Ectodermal cell (in vitro differentiated cells): ENCODE measurements at regions not wholly inside any gene's neighbourhood (a gene's known extent, or its start where the extent isn't known, plus 50 kb on each side); places are given as distances from the start of the nearest gene placed in this dataset.

ENCODE experiments used
- H3K27ac ChIP-seq: 2 replicates; pipeline ENCODE4 v1.7.0; 2013; ENCODE audit warnings: mild to moderate bottlenecking, low read depth, low read length; ENCODE audit not compliant: insufficient read depth, poor library complexity, severe bottlenecking
- H3K27me3 ChIP-seq: 2 replicates; pipeline ENCODE4 v1.7.0; 2013; ENCODE audit warnings: mild to moderate bottlenecking, low read length; ENCODE audit not compliant: insufficient read depth, control insufficient read depth, poor library complexity, severe bottlenecking
- H3K36me3 ChIP-seq: one replicate; pipeline ENCODE4 v1.7.0; 2013; ENCODE audit warnings: low read length; ENCODE audit not compliant: control insufficient read depth, insufficient read depth
- H3K4me1 ChIP-seq: one replicate; pipeline ENCODE4 v1.7.0; 2013; ENCODE audit warnings: low read length; ENCODE audit not compliant: control insufficient read depth, insufficient read depth
- H3K4me3 ChIP-seq: 2 replicates; pipeline ENCODE4 v1.7.0; 2013; ENCODE audit warnings: low read depth, low read length, control low read depth; ENCODE audit not compliant: insufficient read depth
- H3K9me3 ChIP-seq: 2 replicates; pipeline ENCODE4 v1.7.0; 2013; ENCODE audit warnings: mild to moderate bottlenecking, low read length, moderate library complexity; ENCODE audit not compliant: control insufficient read depth
- WGBS, 2 experiments: methylation state at CpG; one replicate each; pipeline ENCODE4 v1.1.7; 2013; ENCODE audit warnings: missing lambda C conversion rate in 2 of 2; 5-methylcytosine and 5-hydroxymethylcytosine counted together

- Histone ChIP-seq H3K9me3 (no peaks in the 10 kb centered on the region), H3K4me1 (no peaks in the 10 kb centered on the region), H3K27me3 (no peaks in the 10 kb centered on the region), H3K4me3 (no peak overlapping the region), H3K36me3 (no peaks in the 10 kb centered on the region), H3K27ac (no peak overlapping the region)
- WGBS, 2 experiments, result 97 to 100% methylated on average over 2 of the region's 2 CpGs
Observed at GRCh38 chr6:23704479-23705052, 421.4 kb upstream of the NRSN1 start.

- no peak overlapping the region for H3K27ac ChIP-seq
- 94 to 96% methylated on average over 2 of the region's 2 CpGs for WGBS, 2 experiments
- H3K4me3 ChIP-seq, result no peak overlapping the region
- no peaks in the 10 kb centered on the region for H3K36me3 ChIP-seq
- no peaks in the 10 kb centered on the region for H3K27me3 ChIP-seq
- H3K4me1 ChIP-seq, result no peaks in the 10 kb centered on the region
- no peaks in the 10 kb centered on the region for H3K9me3 ChIP-seq
Observed at GRCh38 chr6:23705697-23706096, 420.3 kb upstream of the NRSN1 start.

- Histone ChIP-seq H3K27ac (no peak overlapping the region), H3K36me3 (no peaks in the 10 kb centered on the region), H3K4me3 (no peak overlapping the region), H3K27me3 (no peaks in the 10 kb centered on the region), H3K4me1 (no peaks in the 10 kb centered on the region), H3K9me3 (no peaks in the 10 kb centered on the region)
- 83 to 87% methylated on average over 3 of the region's 3 CpGs for WGBS, 2 experiments
Observed at GRCh38 chr6:23712756-23713155, 413.3 kb upstream of the NRSN1 start.

- Histone ChIP-seq H3K27me3 (no peaks in the 10 kb centered on the region), H3K4me3 (no peak overlapping the region), H3K27ac (no peak overlapping the region), H3K36me3 (no peaks in the 10 kb centered on the region), H3K9me3 (no peaks in the 10 kb centered on the region), H3K4me1 (no peaks in the 10 kb centered on the region)
- 100% methylated on average over 1 of the region's 1 CpG for WGBS, 2 experiments
Observed at GRCh38 chr6:23713211-23713610, 412.8 kb upstream of the NRSN1 start.

GRCh38 chr6:23728707-23729106 is 397.3 kb upstream of the NRSN1 start:
- H3K27me3 ChIP-seq, result no peaks in the 10 kb centered on the region
- no peaks in the 10 kb centered on the region for H3K4me1 ChIP-seq
- 73 to 88% methylated on average over 2 of the region's 2 CpGs for WGBS, 2 experiments
- H3K27ac ChIP-seq, result no peak overlapping the region
- H3K9me3 ChIP-seq, result no peaks in the 10 kb centered on the region
- no peak overlapping the region for H3K4me3 ChIP-seq
- no peaks in the 10 kb centered on the region for H3K36me3 ChIP-seq

GRCh38 chr6:23731609-23732008 is 394.4 kb upstream of the NRSN1 start:
- Histone ChIP-seq H3K27me3 (no peaks in the 10 kb centered on the region), H3K4me3 (no peak overlapping the region), H3K9me3 (no peaks in the 10 kb centered on the region), H3K4me1 (no peaks in the 10 kb centered on the region), H3K36me3 (no peaks in the 10 kb centered on the region), H3K27ac (no peak overlapping the region)
- 79 to 90% methylated on average over 2 to 3 of the region's 4 CpGs for WGBS, 2 experiments

- Histone ChIP-seq H3K27ac (no peak overlapping the region), H3K27me3 (no peaks in the 10 kb centered on the region), H3K4me3 (no peak overlapping the region), H3K36me3 (no peaks in the 10 kb centered on the region), H3K9me3 (no peaks in the 10 kb centered on the region), H3K4me1 (no peaks in the 10 kb centered on the region)
- WGBS, 2 experiments, result 85 to 92% methylated on average over 1 to 2 of the region's 3 CpGs
Observed at GRCh38 chr6:23732521-23732920, 393.5 kb upstream of the NRSN1 start.

- H3K9me3 ChIP-seq, result no peaks in the 10 kb centered on the region
- H3K36me3 ChIP-seq, result no peaks in the 10 kb centered on the region
- H3K27me3 ChIP-seq, result no peaks in the 10 kb centered on the region
- H3K4me1 ChIP-seq, result no peaks in the 10 kb centered on the region
- no peak overlapping the region for H3K4me3 ChIP-seq
- 96 to 100% methylated on average over 3 to 4 of the region's 4 CpGs for WGBS, 2 experiments
- H3K27ac ChIP-seq, result no peak overlapping the region
Observed at GRCh38 chr6:23735151-23735550, 390.9 kb upstream of the NRSN1 start.

- no peaks in the 10 kb centered on the region for H3K27me3 ChIP-seq
- H3K36me3 ChIP-seq, result no peaks in the 10 kb centered on the region
- H3K27ac ChIP-seq, result no peak overlapping the region
- 87% methylated on average over 3 of the region's 3 CpGs for WGBS, 2 experiments
- H3K4me1 ChIP-seq, result no peaks in the 10 kb centered on the region
- H3K9me3 ChIP-seq, result no peaks in the 10 kb centered on the region
- no peak overlapping the region for H3K4me3 ChIP-seq
Observed at GRCh38 chr6:23736577-23736976, 389.4 kb upstream of the NRSN1 start.

GRCh38 chr6:23747239-23747638 is 378.8 kb upstream of the NRSN1 start:
- no peaks in the 10 kb centered on the region for H3K9me3 ChIP-seq
- H3K36me3 ChIP-seq, result no peaks in the 10 kb centered on the region
- WGBS, 2 experiments, result 86 to 90% methylated on average over 5 of the region's 5 CpGs
- no peaks in the 10 kb centered on the region for H3K4me1 ChIP-seq
- H3K4me3 ChIP-seq, result no peak overlapping the region
- H3K27ac ChIP-seq, result no peak overlapping the region
- no peaks in the 10 kb centered on the region for H3K27me3 ChIP-seq

GRCh38 chr6:23752414-23752813 is 373.6 kb upstream of the NRSN1 start:
- no peak overlapping the region for H3K4me3 ChIP-seq
- no peaks in the 10 kb centered on the region for H3K4me1 ChIP-seq
- no peaks in the 10 kb centered on the region for H3K27me3 ChIP-seq
- H3K9me3 ChIP-seq, result no peaks in the 10 kb centered on the region
- no CpG with 5 or more reads among the region's 1 CpG for WGBS, 2 experiments
- no peak overlapping the region for H3K27ac ChIP-seq
- no peaks in the 10 kb centered on the region for H3K36me3 ChIP-seq
